A673 (cell line): ENCODE measurements at regions not wholly inside any gene's neighbourhood (a gene's known extent, or its start where the extent isn't known, plus 50 kb on each side); places are given as distances from the start of the nearest gene placed in this dataset.

ENCODE experiments used
- BruUV-seq: library from RNA; stranded (reverse); fragments of 400-500 nt; replicated peaks from 2 replicates; lab custom pipeline; 2021; lab: Mats Ljungman, UMichigan
- CTCF ChIA-PET: fragments of 300-600 bp; sonication (Branson Sonifier 250); formaldehyde crosslinking; loops from one replicate; lab custom pipeline; 2022; ENCODE audit warnings: antibody characterized with exemption; lab: Charles Lee
- POLR2A ChIA-PET: fragments of 300-600 bp; sonication (Branson Sonifier 250); formaldehyde crosslinking; loops from one replicate; lab custom pipeline; 2022; ENCODE audit warnings: antibody characterized with exemption; ENCODE audit not compliant: low non-redundant PET; lab: Charles Lee
- DNase-seq: peaks from one replicate; pipeline ENCODE4 v3.0.0-alpha.2; 2015; ENCODE audit warnings: low spot score
- H3K27ac ChIP-seq: fragments of 200-600 bp; sonication (generic); 2 replicates; pipeline ENCODE4 v1.5.1; 2016; ENCODE audit warnings: mixed run types, low read depth, mild to moderate bottlenecking, mixed read lengths, antibody characterized with exemption, low read length; ENCODE audit not compliant: poor library complexity, severe bottlenecking
- H3K27me3 ChIP-seq: fragments of 200-600 bp; sonication (generic); replicated peaks from 2 replicates; pipeline ENCODE4 v1.6.1; 2017; ENCODE audit warnings: mixed run types, low read depth, mild to moderate bottlenecking, mixed read lengths, antibody characterized with exemption, low read length; ENCODE audit not compliant: insufficient read depth, poor library complexity
- H3K36me3 ChIP-seq: fragments of 200-600 bp; sonication (generic); 2 replicates; pipeline ENCODE4 v1.6.1; 2016; ENCODE audit warnings: mixed run types, mild to moderate bottlenecking, mixed read lengths, antibody characterized with exemption, low read length; ENCODE audit not compliant: insufficient read depth, poor library complexity, severe bottlenecking
- H3K4me1 ChIP-seq: fragments of 200-600 bp; sonication (generic); 2 replicates; pipeline ENCODE4 v1.6.1; 2017; ENCODE audit warnings: mixed run types, mild to moderate bottlenecking, mixed read lengths, antibody characterized with exemption, low read length; ENCODE audit not compliant: insufficient read depth, poor library complexity, severe bottlenecking
- H3K4me3 ChIP-seq: fragments of 200-600 bp; sonication (generic); 2 replicates; pipeline ENCODE4 v1.5.1; 2016; ENCODE audit warnings: low read depth, mixed run types, mild to moderate bottlenecking, mixed read lengths, low read length; ENCODE audit not compliant: poor library complexity, severe bottlenecking
- H3K9me3 ChIP-seq: fragments of 200-600 bp; sonication (generic); 2 replicates; pipeline ENCODE4 v1.6.1; 2016; ENCODE audit warnings: mixed run types, low read depth, mild to moderate bottlenecking, mixed read lengths, antibody characterized with exemption, low read length; ENCODE audit not compliant: poor library complexity, severe bottlenecking
- CTCF ChIP-seq: fragments of 300-800, 200-600 bp; sonication (generic); conservative IDR thresholded peaks from 2 replicates; pipeline ENCODE4 v1.5.1; 2017; ENCODE audit warnings: low read depth, mild to moderate bottlenecking, antibody characterized with exemption, low read length, moderate library complexity, mixed read lengths
- EZH2 ChIP-seq: fragments of 200-600 bp; sonication (generic); IDR thresholded peaks from 2 replicates; pipeline ENCODE4 v1.6.1; 2017; ENCODE audit warnings: borderline replicate concordance, low read depth, mild to moderate bottlenecking, mixed read lengths, antibody characterized with exemption, low read length; ENCODE audit not compliant: poor library complexity, severe bottlenecking
- intact Hi-C: fragments of 100-400 bp; cut with micrococcal nuclease; formaldehyde crosslinking; loops from one replicate; pipeline ENCODE4 v1.10.0; 2022; ENCODE audit not compliant: unreplicated experiment

- DNase-seq: no peak
- intact Hi-C loops: loop anchor here (2.0 kb wide), 1 partner anchor 453 kb away; no protein-coding TSS in a partner anchor
- Histone ChIP-seq H3K4me1 (no peaks in the 10 kb centered on the region), H3K36me3 (no peaks in the 10 kb centered on the region), H3K4me3 (no peak overlapping the region), H3K27ac (no peak overlapping the region), H3K27me3 (no peaks in the 10 kb centered on the region), H3K9me3 (no peaks in the 10 kb centered on the region)
- ChIA-PET CTCF (no interaction called here), POLR2A (interaction anchor here (0.7 kb wide), 1 partner anchor 1479 kb away, joined by 3 read pairs; no protein-coding TSS in a partner anchor)
- TF ChIP-seq EZH2 (no peak), CTCF (no peak)
- no TSS peak for BruUV-seq
Measured at GRCh38 chr4:177109769-177110168, 199.9 kb upstream of the NEIL3 start.

- DNase-seq: no peak
- ChIA-PET POLR2A (no interaction called here), CTCF (no interaction called here)
Measured at GRCh38 chr4:177116161-177116560, 193.5 kb upstream of the NEIL3 start.

GRCh38 chr4:177117256-177117655 is 192.4 kb upstream of the NEIL3 start:
- Histone ChIP-seq H3K9me3 (no peaks in the 10 kb centered on the region), H3K4me1 (no peaks in the 10 kb centered on the region), H3K36me3 (no peaks in the 10 kb centered on the region), H3K27me3 (no peaks in the 10 kb centered on the region), H3K4me3 (no peak overlapping the region), H3K27ac (no peak overlapping the region)
- ChIA-PET CTCF (no interaction called here), POLR2A (no interaction called here)
- no peak for TF ChIP-seq EZH2
- no peak for TF ChIP-seq CTCF
- intact Hi-C loops: no loop called here
- no peak for DNase-seq
- no TSS peak for BruUV-seq

More at GRCh38 chr4:177116161-177116560, 193.5 kb upstream of the NEIL3 start:
- Histone ChIP-seq H3K4me1 (no peaks in the 10 kb centered on the region), H3K4me3 (no peak overlapping the region), H3K27ac (no peak overlapping the region), H3K9me3 (no peaks in the 10 kb centered on the region), H3K36me3 (no peaks in the 10 kb centered on the region), H3K27me3 (no peaks in the 10 kb centered on the region)
- no peak for TF ChIP-seq CTCF
- TF ChIP-seq EZH2: no peak
- BruUV-seq: no TSS peak
- intact Hi-C loops: no loop called here
